ENCODE measurements at regions not wholly inside any gene's neighbourhood (a gene's known extent, or its start where the extent isn't known, plus 50 kb on each side); places are given as distances from the start of the nearest gene placed in this dataset.

GRCh38 chrX:131840799-131841495 is 182.2 kb upstream of the STK26 start:
- no peak for TF ChIP-seq CTCF (conservative IDR thresholded peaks at IDR 0.05; ENCODE audit: low read depth, low read length)
- H3K79me2 ChIP-seq (ENCODE audit: insufficient read depth, low read depth), result no peaks in the 10 kb centered on the region
- no peak overlapping the region for H3K27ac ChIP-seq
- H4K20me1 ChIP-seq (ENCODE audit: insufficient read depth), result no peaks in the 10 kb centered on the region
- peak overlapping the region; percentile 83 for H2AFZ ChIP-seq (ENCODE audit: low read depth)
- no peak overlapping the region for H3K4me3 ChIP-seq (IDR thresholded peaks at IDR 0.05; ENCODE audit: insufficient read depth, low read depth, low read length)
- no peaks in the 10 kb centered on the region for H3K4me1 ChIP-seq (ENCODE audit: low read depth, poor library complexity, severe bottlenecking)
- H3K9ac ChIP-seq, result peak overlapping the region; percentile 39; the same call in 1 of the 2 replicates
- no peaks in the 10 kb centered on the region for H3K27me3 ChIP-seq (ENCODE audit: insufficient read depth, low read depth)
- H3K36me3 ChIP-seq (ENCODE audit: insufficient read depth), result no peaks in the 10 kb centered on the region
- peak overlapping the region; percentile 50; the same call in 1 of the 2 replicates for H3K4me2 ChIP-seq

GRCh38 chrX:131841496-131842437 is 181.3 kb upstream of the STK26 start:
- Histone ChIP-seq H3K36me3 (ENCODE audit: insufficient read depth) (no peaks in the 10 kb centered on the region), H3K4me1 (ENCODE audit: low read depth, poor library complexity, severe bottlenecking) (no peaks in the 10 kb centered on the region), H3K27ac (no peak overlapping the region), H3K9ac (peak overlapping the region; percentile 39; the same call in 1 of the 2 replicates), H3K4me3 (IDR thresholded peaks at IDR 0.05; ENCODE audit: insufficient read depth, low read depth, low read length) (no peak overlapping the region), H3K79me2 (ENCODE audit: insufficient read depth, low read depth) (no peaks in the 10 kb centered on the region), H2AFZ (ENCODE audit: low read depth) (peak overlapping the region; percentile 83), H3K4me2 (peak overlapping the region; percentile 50; the same call in 1 of the 2 replicates), H3K27me3 (ENCODE audit: insufficient read depth, low read depth) (no peaks in the 10 kb centered on the region), H4K20me1 (ENCODE audit: insufficient read depth) (no peaks in the 10 kb centered on the region)
- peak; percentile 84 for TF ChIP-seq CTCF (conservative IDR thresholded peaks at IDR 0.05; ENCODE audit: low read depth, low read length)

GRCh38 chrX:131843987-131844386 is 179.1 kb upstream of the STK26 start:
- H4K20me1 ChIP-seq (ENCODE audit: insufficient read depth), result no peaks in the 10 kb centered on the region
- H3K27ac ChIP-seq, result no peak overlapping the region
- H3K36me3 ChIP-seq (ENCODE audit: insufficient read depth), result no peaks in the 10 kb centered on the region
- H3K4me3 ChIP-seq (IDR thresholded peaks at IDR 0.05; ENCODE audit: insufficient read depth, low read depth, low read length), result no peak overlapping the region
- no peak overlapping the region for H3K4me2 ChIP-seq
- H3K79me2 ChIP-seq (ENCODE audit: insufficient read depth, low read depth), result no peaks in the 10 kb centered on the region
- H3K9ac ChIP-seq, result no peak overlapping the region
- H2AFZ ChIP-seq (ENCODE audit: low read depth), result no peak overlapping the region
- H3K4me1 ChIP-seq (ENCODE audit: low read depth, poor library complexity, severe bottlenecking), result no peaks in the 10 kb centered on the region
- no peak for TF ChIP-seq CTCF (conservative IDR thresholded peaks at IDR 0.05; ENCODE audit: low read depth, low read length)
- H3K27me3 ChIP-seq (ENCODE audit: insufficient read depth, low read depth), result no peaks in the 10 kb centered on the region

GRCh38 chrX:131845201-131845600 is 177.9 kb upstream of the STK26 start:
- Histone ChIP-seq H3K27ac (no peak overlapping the region), H3K4me1 (ENCODE audit: low read depth, poor library complexity, severe bottlenecking) (no peaks in the 10 kb centered on the region), H2AFZ (ENCODE audit: low read depth) (no peak overlapping the region), H3K9ac (no peak overlapping the region), H4K20me1 (ENCODE audit: insufficient read depth) (no peaks in the 10 kb centered on the region), H3K27me3 (ENCODE audit: insufficient read depth, low read depth) (no peaks in the 10 kb centered on the region), H3K4me3 (IDR thresholded peaks at IDR 0.05; ENCODE audit: insufficient read depth, low read depth, low read length) (no peak overlapping the region), H3K36me3 (ENCODE audit: insufficient read depth) (no peaks in the 10 kb centered on the region), H3K79me2 (ENCODE audit: insufficient read depth, low read depth) (no peaks in the 10 kb centered on the region), H3K4me2 (no peak overlapping the region)
- TF ChIP-seq CTCF (conservative IDR thresholded peaks at IDR 0.05; ENCODE audit: low read depth, low read length), result no peak
